Activated CD8-positive, alpha-beta T cell treated with anti-CD3 and anti-CD28 coated beads for 36 hours (primary cell): ENCODE measurements at regions not wholly inside any gene's neighbourhood (a gene's known extent, or its start where the extent isn't known, plus 50 kb on each side); places are given as distances from the start of the nearest gene placed in this dataset.

Source experiments
- ATAC-seq: fragments of 200-7000 bp; cut with Tn5 transposase; one replicate; pipeline ENCODE4 v1.10.0; 2021; ENCODE audit warnings: mild to moderate bottlenecking, moderate library complexity
- CTCF ChIA-PET: fragments of 350-600 bp; sonication (Branson Sonifier 250); formaldehyde crosslinking; loops from one replicate; lab custom pipeline; 2021; ENCODE audit warnings: antibody characterized with exemption; lab: Charles Lee
- POLR2A ChIA-PET: fragments of 350-600 bp; sonication (Branson Sonifier 250); formaldehyde crosslinking; loops from one replicate; lab custom pipeline; 2021; ENCODE audit warnings: antibody characterized with exemption; lab: Charles Lee
- DNase-seq: peaks from one replicate; pipeline ENCODE4 v3.0.0-alpha.2; 2020
- H3K27ac Mint-ChIP-seq: one replicate; pipeline ENCODE4 v1.8.0; 2021; ENCODE audit warnings: mild to moderate bottlenecking, mixed read lengths
- H3K27me3 Mint-ChIP-seq: one replicate; pipeline ENCODE4 v1.8.0; 2021; ENCODE audit warnings: mixed read lengths
- H3K36me3 Mint-ChIP-seq: one replicate; pipeline ENCODE4 v1.8.0; 2021; ENCODE audit warnings: low read depth, mixed read lengths
- H3K4me1 Mint-ChIP-seq: one replicate; pipeline ENCODE4 v1.8.0; 2021; ENCODE audit warnings: low read depth, mixed read lengths
- H3K4me3 Mint-ChIP-seq: one replicate; pipeline ENCODE4 v1.8.0; 2021; ENCODE audit warnings: mild to moderate bottlenecking, moderate library complexity, mixed read lengths
- H3K9me3 Mint-ChIP-seq: one replicate; pipeline ENCODE4 v1.8.0; 2021; ENCODE audit warnings: mixed read lengths
- intact Hi-C: fragments of 100-400 bp; cut with micrococcal nuclease; formaldehyde crosslinking; loops from one replicate; pipeline ENCODE4 v1.10.0; 2022
- TF ChIP-seq, protein P1 (sequence below): fragments of 200-600 bp; IDR thresholded peaks from one replicate; pipeline ENCODE4 v1.8.0; 2022; ENCODE audit warnings: antibody characterized with exemption, mild to moderate bottlenecking

DNA sequence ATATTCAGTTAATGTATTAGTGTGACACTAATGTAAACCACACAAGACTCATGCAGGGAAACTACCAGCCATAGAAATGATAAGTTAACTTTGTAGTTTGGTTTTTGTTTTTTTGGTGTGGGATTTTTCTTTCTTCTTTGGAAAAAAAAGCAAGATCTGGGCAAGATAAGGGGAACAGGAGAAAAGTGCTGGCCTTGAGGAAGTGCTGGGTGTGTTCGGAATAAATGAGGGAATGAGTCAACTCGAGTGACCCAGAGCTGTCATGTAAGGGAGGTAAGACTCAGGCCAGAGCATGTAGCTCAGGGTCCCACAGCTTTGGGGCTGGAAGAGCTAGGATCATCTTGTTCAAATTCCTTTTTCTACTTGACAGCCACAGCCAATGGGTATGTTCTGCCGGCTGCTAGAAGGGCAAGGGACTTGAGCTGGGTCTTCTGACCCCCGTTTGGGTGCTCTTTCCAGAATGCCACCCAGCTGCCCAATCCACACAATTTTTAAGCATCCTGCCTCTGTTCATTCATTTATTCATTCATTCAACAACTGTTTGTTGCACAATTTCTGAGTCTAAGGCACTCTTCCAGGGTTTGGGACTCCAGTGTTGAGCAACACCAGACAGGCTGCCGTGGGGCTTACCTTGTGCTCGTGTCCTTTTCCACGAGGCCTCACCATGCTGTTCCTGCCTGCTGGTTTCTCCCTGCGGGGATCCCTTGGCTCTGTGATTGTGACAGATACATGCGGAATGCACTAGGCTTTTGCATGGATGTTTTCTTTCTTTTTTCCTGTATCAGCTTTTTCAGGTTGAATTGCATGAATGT is 54.5 kb downstream of the CLDN34 start:
- Mint-ChIP-seq H3K36me3 (no peaks in the 10 kb centered on the region), H3K4me1 (peaks cover 28% of the 10 kb centered on the region), H3K27me3 (no peaks in the 10 kb centered on the region), H3K27ac (no peak overlapping the region), H3K4me3 (no peak overlapping the region), H3K9me3 (no peaks in the 10 kb centered on the region)
- intact Hi-C loops: no loop called here
- DNase-seq: no peak
- TF ChIP-seq, protein P1, sequence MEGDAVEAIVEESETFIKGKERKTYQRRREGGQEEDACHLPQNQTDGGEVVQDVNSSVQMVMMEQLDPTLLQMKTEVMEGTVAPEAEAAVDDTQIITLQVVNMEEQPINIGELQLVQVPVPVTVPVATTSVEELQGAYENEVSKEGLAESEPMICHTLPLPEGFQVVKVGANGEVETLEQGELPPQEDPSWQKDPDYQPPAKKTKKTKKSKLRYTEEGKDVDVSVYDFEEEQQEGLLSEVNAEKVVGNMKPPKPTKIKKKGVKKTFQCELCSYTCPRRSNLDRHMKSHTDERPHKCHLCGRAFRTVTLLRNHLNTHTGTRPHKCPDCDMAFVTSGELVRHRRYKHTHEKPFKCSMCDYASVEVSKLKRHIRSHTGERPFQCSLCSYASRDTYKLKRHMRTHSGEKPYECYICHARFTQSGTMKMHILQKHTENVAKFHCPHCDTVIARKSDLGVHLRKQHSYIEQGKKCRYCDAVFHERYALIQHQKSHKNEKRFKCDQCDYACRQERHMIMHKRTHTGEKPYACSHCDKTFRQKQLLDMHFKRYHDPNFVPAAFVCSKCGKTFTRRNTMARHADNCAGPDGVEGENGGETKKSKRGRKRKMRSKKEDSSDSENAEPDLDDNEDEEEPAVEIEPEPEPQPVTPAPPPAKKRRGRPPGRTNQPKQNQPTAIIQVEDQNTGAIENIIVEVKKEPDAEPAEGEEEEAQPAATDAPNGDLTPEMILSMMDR: no peak
- ChIA-PET POLR2A (no interaction called here), CTCF (no interaction called here)
- ATAC-seq: no peak

DNA sequence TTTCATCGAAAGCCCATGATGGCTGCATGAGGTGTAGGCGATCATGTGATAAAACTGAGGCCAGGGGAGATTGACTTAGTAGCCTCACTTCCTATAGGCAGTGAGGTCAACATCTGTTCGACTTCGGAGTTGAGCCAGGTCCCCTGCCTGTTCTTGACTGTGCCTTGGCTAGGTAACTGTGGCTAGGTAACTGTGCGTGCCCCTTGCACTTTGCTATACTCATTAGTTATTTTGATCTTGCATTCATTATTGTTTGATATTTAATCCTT is 55.0 kb downstream of the CLDN34 start:
- TF ChIP-seq, protein P1: no peak
- ChIA-PET POLR2A (no interaction called here), CTCF (no interaction called here)
- no peaks in the 10 kb centered on the region for H3K9me3 Mint-ChIP-seq
- H3K36me3 Mint-ChIP-seq: no peaks in the 10 kb centered on the region
- DNase-seq (no peak), ATAC-seq (no peak)
- H3K4me1 Mint-ChIP-seq: peaks cover 23% of the 10 kb centered on the region
- no peaks in the 10 kb centered on the region for H3K27me3 Mint-ChIP-seq
- no peak overlapping the region for H3K4me3 Mint-ChIP-seq
- intact Hi-C loops: no loop called here
- H3K27ac Mint-ChIP-seq: no peak overlapping the region

DNA sequence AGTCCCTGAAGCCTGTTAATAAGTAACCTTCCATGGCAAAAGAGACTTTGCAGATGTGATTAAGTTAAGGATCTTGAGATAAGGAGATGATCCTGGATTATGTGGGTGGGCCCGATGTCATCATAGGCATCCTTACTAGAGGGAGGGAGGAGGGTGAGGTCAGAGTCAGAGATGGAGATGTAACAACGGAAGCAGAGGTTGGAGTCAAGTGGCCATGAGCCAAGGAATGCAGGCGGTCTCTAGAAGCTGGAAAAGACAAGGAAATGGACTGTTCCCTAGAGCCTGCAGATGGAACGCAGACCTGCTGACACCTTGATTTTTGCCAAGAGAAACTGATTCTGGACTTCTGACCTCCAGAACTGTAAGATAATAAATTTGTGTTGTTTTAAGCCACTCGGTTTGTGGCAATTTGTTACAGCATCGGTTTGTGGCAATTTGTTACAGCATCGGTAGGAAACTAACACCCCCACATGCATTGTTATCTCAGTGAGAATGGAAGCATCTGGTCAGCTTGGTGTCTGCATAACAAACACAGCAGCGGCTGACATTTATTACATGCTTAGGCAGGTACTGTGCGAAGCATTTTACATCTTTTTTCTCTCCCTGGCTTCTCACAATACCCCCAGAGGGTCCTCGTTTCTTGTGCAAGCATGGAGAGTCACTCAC is 55.6 kb downstream of the CLDN34 start:
- Mint-ChIP-seq H3K4me1 (peaks cover 22% of the 10 kb centered on the region), H3K36me3 (no peaks in the 10 kb centered on the region), H3K27me3 (no peaks in the 10 kb centered on the region), H3K9me3 (no peaks in the 10 kb centered on the region), H3K4me3 (no peak overlapping the region), H3K27ac (no peak overlapping the region)
- TF ChIP-seq, protein P1: no peak
- no peak for DNase-seq
- ChIA-PET CTCF (no interaction called here), POLR2A (no interaction called here)
- intact Hi-C loops: no loop called here
- ATAC-seq: no peak

DNA sequence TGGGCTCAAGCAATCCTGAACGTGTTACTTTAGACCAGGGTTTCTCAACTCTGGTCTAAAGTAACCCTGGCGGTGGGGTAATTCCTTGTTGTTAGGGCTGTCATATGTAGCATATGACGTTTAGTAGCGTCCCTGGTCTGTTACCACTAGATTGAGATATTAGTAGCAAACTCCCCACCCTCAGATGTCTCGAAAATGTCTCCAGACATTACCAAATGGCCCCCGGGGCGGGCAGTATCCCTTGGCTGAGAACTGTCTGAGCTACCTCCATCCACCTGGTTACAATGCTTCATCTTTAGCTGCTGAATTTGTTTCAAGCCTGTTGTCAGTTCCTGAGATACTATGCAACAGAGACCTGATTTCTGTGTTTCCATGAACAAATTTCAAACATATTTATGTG is 56.7 kb downstream of the CLDN34 start:
- no peaks in the 10 kb centered on the region for H3K27me3 Mint-ChIP-seq
- H3K4me3 Mint-ChIP-seq: no peak overlapping the region
- POLR2A ChIA-PET: interaction anchor here (1.1 kb wide), 1 partner anchor 27 kb away, joined by 3 read pairs; no protein-coding TSS in a partner anchor
- H3K36me3 Mint-ChIP-seq: no peaks in the 10 kb centered on the region
- intact Hi-C loops: no loop called here
- H3K4me1 Mint-ChIP-seq: peaks cover 19% of the 10 kb centered on the region
- no peak overlapping the region for H3K27ac Mint-ChIP-seq
- no peak for DNase-seq
- H3K9me3 Mint-ChIP-seq: no peaks in the 10 kb centered on the region
- CTCF ChIA-PET: interaction anchor here (1.0 kb wide), 1 partner anchor 12 kb away, joined by 3 read pairs; no protein-coding TSS in a partner anchor
- TF ChIP-seq, protein P1: no peak
- ATAC-seq: no peak

DNA sequence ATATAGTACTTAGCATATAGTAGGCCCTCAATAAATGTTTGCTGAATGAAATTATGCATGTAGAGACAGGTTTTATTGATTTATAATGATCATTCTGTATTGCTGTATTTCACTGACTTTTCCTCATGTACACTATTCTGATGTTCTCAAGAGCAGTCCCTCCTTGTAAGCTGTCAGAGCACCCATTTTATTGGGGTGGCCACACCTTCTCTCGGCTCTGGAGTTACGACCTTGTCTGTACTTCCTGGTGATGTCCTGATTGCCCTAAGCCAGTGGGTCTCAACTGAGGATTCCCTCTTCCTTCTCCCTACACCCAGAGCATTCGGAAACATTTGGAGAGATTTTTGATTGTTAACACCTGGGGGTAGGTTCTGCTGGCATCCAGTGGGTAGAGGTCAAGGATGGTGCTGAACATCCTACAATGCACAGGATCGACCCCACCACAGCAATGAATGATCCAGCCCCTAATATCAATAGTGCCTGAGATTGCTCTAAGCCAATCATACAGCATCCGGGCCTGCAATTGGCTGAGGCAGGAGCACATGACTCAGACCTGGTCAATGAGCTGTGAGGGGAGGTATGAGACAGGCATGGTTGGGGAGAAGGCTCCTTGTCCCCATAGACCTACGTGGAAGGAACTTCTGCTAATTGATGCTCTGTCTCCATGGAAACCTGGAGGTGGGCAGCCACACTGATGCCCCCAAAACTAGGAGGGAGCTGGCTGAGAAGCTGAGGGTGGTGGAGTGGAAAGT is 58.8 kb downstream of the CLDN34 start:
- intact Hi-C loops: no loop called here
- peak; percentile 27 for ATAC-seq
- no peaks in the 10 kb centered on the region for H3K27me3 Mint-ChIP-seq
- H3K27ac Mint-ChIP-seq: no peak overlapping the region
- ChIA-PET POLR2A (no interaction called here), CTCF (interaction anchor here (1.0 kb wide), 1 partner anchor 94 kb away, joined by 3 read pairs; no protein-coding TSS in a partner anchor)
- H3K36me3 Mint-ChIP-seq: no peaks in the 10 kb centered on the region
- H3K9me3 Mint-ChIP-seq: no peaks in the 10 kb centered on the region
- TF ChIP-seq, protein P1: no peak
- H3K4me3 Mint-ChIP-seq: no peak overlapping the region
- H3K4me1 Mint-ChIP-seq: peaks cover 17% of the 10 kb centered on the region
- no peak for DNase-seq
